ENCODE measurements at regions not wholly inside any gene's neighbourhood (a gene's known extent, or its start where the extent isn't known, plus 50 kb on each side); places are given as distances from the start of the nearest gene placed in this dataset.

DNA sequence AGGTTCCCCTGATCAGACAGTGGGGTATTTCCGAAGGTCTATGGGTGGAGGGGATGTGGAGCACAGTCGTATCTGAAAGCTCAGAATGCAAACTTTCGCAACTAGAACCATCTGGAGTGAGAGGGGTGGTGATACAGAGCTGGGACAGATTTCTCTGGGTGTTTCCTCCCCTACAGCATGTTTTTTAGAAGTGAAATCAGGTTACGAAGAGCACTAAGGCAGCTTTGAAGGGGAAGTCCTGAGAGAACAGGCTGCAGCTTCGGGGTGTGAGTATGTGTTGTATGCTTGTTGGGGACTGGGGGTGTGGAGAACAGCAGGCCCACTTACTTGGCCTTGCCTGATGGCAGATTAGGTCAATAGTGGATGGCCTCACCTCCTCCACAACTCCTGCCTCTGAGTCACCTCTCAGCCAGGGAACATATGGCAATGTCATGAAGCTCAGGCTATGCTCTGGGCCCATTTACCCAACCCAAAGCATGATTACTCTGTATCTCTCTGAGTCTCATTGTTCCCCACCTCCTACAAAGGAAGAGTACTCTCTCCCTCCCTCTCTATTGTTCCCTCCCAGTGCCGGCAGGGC lies 107.2 kb upstream of the RASGRP1 start:
- H2AFZ ChIP-seq (ENCODE audit: low read depth, low read length) = no peak overlapping the region
- H3K79me2 ChIP-seq (replicated peaks; ENCODE audit: insufficient read depth, low read length) = no peaks in the 10 kb centered on the region
- peaks cover 4% of the 10 kb centered on the region for H3K27me3 ChIP-seq (ENCODE audit: insufficient read depth, low read depth, low read length)
- TF ChIP-seq SMC3 (conservative IDR thresholded peaks at IDR 0.05; ENCODE audit: poor library complexity) = no peak
- no peak for TF ChIP-seq EZH2 (IDR thresholded peaks at IDR 0.05; ENCODE audit: borderline replicate concordance, insufficient read depth, low read length, poor library complexity, severe bottlenecking)
- TF ChIP-seq, protein P1, sequence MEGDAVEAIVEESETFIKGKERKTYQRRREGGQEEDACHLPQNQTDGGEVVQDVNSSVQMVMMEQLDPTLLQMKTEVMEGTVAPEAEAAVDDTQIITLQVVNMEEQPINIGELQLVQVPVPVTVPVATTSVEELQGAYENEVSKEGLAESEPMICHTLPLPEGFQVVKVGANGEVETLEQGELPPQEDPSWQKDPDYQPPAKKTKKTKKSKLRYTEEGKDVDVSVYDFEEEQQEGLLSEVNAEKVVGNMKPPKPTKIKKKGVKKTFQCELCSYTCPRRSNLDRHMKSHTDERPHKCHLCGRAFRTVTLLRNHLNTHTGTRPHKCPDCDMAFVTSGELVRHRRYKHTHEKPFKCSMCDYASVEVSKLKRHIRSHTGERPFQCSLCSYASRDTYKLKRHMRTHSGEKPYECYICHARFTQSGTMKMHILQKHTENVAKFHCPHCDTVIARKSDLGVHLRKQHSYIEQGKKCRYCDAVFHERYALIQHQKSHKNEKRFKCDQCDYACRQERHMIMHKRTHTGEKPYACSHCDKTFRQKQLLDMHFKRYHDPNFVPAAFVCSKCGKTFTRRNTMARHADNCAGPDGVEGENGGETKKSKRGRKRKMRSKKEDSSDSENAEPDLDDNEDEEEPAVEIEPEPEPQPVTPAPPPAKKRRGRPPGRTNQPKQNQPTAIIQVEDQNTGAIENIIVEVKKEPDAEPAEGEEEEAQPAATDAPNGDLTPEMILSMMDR (IDR thresholded peaks at IDR 0.05; ENCODE audit: poor library complexity, severe bottlenecking) = no peak
- TF ChIP-seq POLR2AphosphoS5 (IDR thresholded peaks at IDR 0.05) = no peak
- TF ChIP-seq MXI1 (conservative IDR thresholded peaks at IDR 0.05; ENCODE audit: poor library complexity, severe bottlenecking) = no peak
- TF ChIP-seq EP300 (conservative IDR thresholded peaks at IDR 0.05; ENCODE audit: poor library complexity, severe bottlenecking) = no peak
- TF ChIP-seq TAF1 (IDR thresholded peaks at IDR 0.05; ENCODE audit: low read depth) = no peak
- TF ChIP-seq RAD21 (conservative IDR thresholded peaks at IDR 0.05) = no peak
- TF ChIP-seq REST (IDR thresholded peaks at IDR 0.05; ENCODE audit: borderline replicate concordance) = no peak
- H3K36me3 ChIP-seq (ENCODE audit: insufficient read depth, low read length) = no peaks in the 10 kb centered on the region
- H3K27ac ChIP-seq (ENCODE audit: low read length) = no peak overlapping the region
- no peak overlapping the region for H3K4me2 ChIP-seq (ENCODE audit: low read length)
- H3K9me3 ChIP-seq (ENCODE audit: low read length) = no peaks in the 10 kb centered on the region
- H4K20me1 ChIP-seq (ENCODE audit: insufficient read depth) = no peaks in the 10 kb centered on the region
- H3K9ac ChIP-seq (ENCODE audit: low read length) = no peak overlapping the region
- no peaks in the 10 kb centered on the region for H3F3A ChIP-seq (ENCODE audit: insufficient read depth, low read length, poor library complexity, severe bottlenecking)
- no peaks in the 10 kb centered on the region for H3K9me2 ChIP-seq (ENCODE audit: insufficient read depth, low read length)
- no peak overlapping the region for H3K4me3 ChIP-seq (ENCODE audit: low read length)

- Histone ChIP-seq H3K9me2 (ENCODE audit: insufficient read depth, low read length) (no peaks in the 10 kb centered on the region), H3K9me3 (ENCODE audit: low read length) (no peaks in the 10 kb centered on the region), H3K27me3 (ENCODE audit: insufficient read depth, low read depth, low read length) (peaks cover 4% of the 10 kb centered on the region), H3K4me2 (ENCODE audit: low read length) (no peak overlapping the region), H3K9ac (ENCODE audit: low read length) (no peak overlapping the region), H3F3A (ENCODE audit: insufficient read depth, low read length, poor library complexity, severe bottlenecking) (no peaks in the 10 kb centered on the region), H3K36me3 (ENCODE audit: insufficient read depth, low read length) (no peaks in the 10 kb centered on the region), H4K20me1 (ENCODE audit: insufficient read depth) (no peaks in the 10 kb centered on the region), H3K27ac (ENCODE audit: low read length) (no peak overlapping the region), H2AFZ (ENCODE audit: low read depth, low read length) (no peak overlapping the region), H3K79me2 (replicated peaks; ENCODE audit: insufficient read depth, low read length) (no peaks in the 10 kb centered on the region), H3K4me3 (ENCODE audit: low read length) (no peak overlapping the region)
- no peak for TF ChIP-seq REST (IDR thresholded peaks at IDR 0.05; ENCODE audit: borderline replicate concordance)
- TF ChIP-seq POLR2AphosphoS5 (IDR thresholded peaks at IDR 0.05) = no peak
- no peak for TF ChIP-seq EZH2 (IDR thresholded peaks at IDR 0.05; ENCODE audit: borderline replicate concordance, insufficient read depth, low read length, poor library complexity, severe bottlenecking)
- no peak for TF ChIP-seq MXI1 (conservative IDR thresholded peaks at IDR 0.05; ENCODE audit: poor library complexity, severe bottlenecking)
- TF ChIP-seq, protein P1 (IDR thresholded peaks at IDR 0.05; ENCODE audit: poor library complexity, severe bottlenecking) = no peak
- TF ChIP-seq EP300 (conservative IDR thresholded peaks at IDR 0.05; ENCODE audit: poor library complexity, severe bottlenecking) = no peak
- TF ChIP-seq RAD21 (conservative IDR thresholded peaks at IDR 0.05) = no peak
- no peak for TF ChIP-seq TAF1 (IDR thresholded peaks at IDR 0.05; ENCODE audit: low read depth)
- no peak for TF ChIP-seq SMC3 (conservative IDR thresholded peaks at IDR 0.05; ENCODE audit: poor library complexity)
Measured at GRCh38 chr15:38672273-38672672, 107.7 kb upstream of the RASGRP1 start.
